ENCODE measurements at regions not wholly inside any gene's neighbourhood (a gene's known extent, or its start where the extent isn't known, plus 50 kb on each side); places are given as distances from the start of the nearest gene placed in this dataset.
A peak's percentile ranks its signal among the peaks of the same experiment; 100 is the strongest.

DNA sequence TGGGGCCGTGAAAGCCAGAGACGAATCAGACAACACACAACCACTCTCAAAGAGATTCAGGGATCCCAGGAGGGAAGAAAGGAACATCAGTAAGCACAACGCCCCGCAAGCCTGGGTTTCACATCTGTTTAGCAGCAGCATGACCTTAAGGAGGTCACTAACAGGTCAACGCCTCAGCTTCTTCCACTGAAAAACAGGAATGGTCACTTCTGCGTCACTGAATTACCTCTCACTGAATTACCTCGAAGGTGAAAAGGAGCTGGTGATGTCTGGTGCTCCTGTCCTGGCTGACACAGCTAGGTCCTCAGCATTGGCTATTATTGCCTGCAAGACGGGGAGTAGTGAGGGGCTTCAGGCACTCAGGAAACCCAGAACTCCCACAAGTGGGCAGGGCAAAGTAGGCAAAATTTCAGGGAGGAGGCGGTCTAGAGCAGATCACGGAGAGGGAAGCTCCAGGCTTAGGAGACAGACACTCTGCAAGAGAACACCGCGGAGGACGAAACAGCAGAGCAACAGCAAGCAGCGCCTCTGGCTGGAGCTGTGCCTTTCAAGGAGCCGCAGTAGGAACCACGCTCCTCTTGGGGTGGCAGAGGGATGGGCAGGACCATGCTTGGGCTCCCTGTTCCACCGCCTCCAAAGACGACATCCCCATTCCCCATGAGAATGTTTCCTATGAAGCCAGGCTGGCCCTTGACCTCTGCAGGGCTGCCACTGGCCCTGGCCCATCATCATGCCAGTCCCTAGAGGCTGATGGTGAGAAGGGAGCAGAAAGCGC, 108.4 kb downstream of the SINHCAF start:
- Mint-ChIP-seq H3K9me3 (0 out of 2 replicates have a peak, but pooled peaks cover 6% of the 10 kb centered on the region), H3K36me3 (no peaks in the 10 kb centered on the region), H3K27ac (no peak overlapping the region), H3K4me3 (no peak overlapping the region), H3K4me1 (peaks cover 53% of the 10 kb centered on the region), H3K27me3 (ENCODE audit: low read depth) (peaks cover 25% of the 10 kb centered on the region)
- CTCF ChIA-PET = interaction anchor here (0.6 to 2.1 kb wide), 9 partner anchors 11 to 366 kb away, joined by 3 to 6 read pairs (median 4); no protein-coding TSS in a partner anchor
- DNase-seq (ENCODE audit: low spot score) = no peak
- TF ChIP-seq CBFB (CRISPR knock-in tag; IDR thresholded peaks at IDR 0.05; ENCODE audit: low read depth) (no peak), SMAD4 (CRISPR knock-in tag; IDR thresholded peaks at IDR 0.05) (no peak), ZNF396 (CRISPR knock-in tag; IDR thresholded peaks at IDR 0.05; ENCODE audit: borderline replicate concordance) (no peak), ETV6 (CRISPR knock-in tag; IDR thresholded peaks at IDR 0.05) (no peak), NR2C2 (CRISPR knock-in tag; IDR thresholded peaks at IDR 0.05) (no peak), JAZF1 (CRISPR knock-in tag; IDR thresholded peaks at IDR 0.05) (no peak)
- TF ChIP-seq, protein P1, sequence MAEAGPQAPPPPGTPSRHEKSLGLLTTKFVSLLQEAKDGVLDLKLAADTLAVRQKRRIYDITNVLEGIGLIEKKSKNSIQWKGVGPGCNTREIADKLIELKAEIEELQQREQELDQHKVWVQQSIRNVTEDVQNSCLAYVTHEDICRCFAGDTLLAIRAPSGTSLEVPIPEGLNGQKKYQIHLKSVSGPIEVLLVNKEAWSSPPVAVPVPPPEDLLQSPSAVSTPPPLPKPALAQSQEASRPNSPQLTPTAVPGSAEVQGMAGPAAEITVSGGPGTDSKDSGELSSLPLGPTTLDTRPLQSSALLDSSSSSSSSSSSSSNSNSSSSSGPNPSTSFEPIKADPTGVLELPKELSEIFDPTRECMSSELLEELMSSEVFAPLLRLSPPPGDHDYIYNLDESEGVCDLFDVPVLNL (CRISPR knock-in tag; IDR thresholded peaks at IDR 0.05; ENCODE audit: borderline replicate concordance, low read depth) = no peak
- TF ChIP-seq, protein P2, sequence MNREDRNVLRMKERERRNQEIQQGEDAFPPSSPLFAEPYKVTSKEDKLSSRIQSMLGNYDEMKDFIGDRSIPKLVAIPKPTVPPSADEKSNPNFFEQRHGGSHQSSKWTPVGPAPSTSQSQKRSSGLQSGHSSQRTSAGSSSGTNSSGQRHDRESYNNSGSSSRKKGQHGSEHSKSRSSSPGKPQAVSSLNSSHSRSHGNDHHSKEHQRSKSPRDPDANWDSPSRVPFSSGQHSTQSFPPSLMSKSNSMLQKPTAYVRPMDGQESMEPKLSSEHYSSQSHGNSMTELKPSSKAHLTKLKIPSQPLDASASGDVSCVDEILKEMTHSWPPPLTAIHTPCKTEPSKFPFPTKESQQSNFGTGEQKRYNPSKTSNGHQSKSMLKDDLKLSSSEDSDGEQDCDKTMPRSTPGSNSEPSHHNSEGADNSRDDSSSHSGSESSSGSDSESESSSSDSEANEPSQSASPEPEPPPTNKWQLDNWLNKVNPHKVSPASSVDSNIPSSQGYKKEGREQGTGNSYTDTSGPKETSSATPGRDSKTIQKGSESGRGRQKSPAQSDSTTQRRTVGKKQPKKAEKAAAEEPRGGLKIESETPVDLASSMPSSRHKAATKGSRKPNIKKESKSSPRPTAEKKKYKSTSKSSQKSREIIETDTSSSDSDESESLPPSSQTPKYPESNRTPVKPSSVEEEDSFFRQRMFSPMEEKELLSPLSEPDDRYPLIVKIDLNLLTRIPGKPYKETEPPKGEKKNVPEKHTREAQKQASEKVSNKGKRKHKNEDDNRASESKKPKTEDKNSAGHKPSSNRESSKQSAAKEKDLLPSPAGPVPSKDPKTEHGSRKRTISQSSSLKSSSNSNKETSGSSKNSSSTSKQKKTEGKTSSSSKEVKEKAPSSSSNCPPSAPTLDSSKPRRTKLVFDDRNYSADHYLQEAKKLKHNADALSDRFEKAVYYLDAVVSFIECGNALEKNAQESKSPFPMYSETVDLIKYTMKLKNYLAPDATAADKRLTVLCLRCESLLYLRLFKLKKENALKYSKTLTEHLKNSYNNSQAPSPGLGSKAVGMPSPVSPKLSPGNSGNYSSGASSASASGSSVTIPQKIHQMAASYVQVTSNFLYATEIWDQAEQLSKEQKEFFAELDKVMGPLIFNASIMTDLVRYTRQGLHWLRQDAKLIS (CRISPR knock-in tag; IDR thresholded peaks at IDR 0.05; ENCODE audit: borderline replicate concordance) = no peak
- TF ChIP-seq, protein P3, sequence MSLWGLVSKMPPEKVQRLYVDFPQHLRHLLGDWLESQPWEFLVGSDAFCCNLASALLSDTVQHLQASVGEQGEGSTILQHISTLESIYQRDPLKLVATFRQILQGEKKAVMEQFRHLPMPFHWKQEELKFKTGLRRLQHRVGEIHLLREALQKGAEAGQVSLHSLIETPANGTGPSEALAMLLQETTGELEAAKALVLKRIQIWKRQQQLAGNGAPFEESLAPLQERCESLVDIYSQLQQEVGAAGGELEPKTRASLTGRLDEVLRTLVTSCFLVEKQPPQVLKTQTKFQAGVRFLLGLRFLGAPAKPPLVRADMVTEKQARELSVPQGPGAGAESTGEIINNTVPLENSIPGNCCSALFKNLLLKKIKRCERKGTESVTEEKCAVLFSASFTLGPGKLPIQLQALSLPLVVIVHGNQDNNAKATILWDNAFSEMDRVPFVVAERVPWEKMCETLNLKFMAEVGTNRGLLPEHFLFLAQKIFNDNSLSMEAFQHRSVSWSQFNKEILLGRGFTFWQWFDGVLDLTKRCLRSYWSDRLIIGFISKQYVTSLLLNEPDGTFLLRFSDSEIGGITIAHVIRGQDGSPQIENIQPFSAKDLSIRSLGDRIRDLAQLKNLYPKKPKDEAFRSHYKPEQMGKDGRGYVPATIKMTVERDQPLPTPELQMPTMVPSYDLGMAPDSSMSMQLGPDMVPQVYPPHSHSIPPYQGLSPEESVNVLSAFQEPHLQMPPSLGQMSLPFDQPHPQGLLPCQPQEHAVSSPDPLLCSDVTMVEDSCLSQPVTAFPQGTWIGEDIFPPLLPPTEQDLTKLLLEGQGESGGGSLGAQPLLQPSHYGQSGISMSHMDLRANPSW (CRISPR knock-in tag; conservative IDR thresholded peaks at IDR 0.05; ENCODE audit: low read depth) = no peak
- peak; percentile 31 for ATAC-seq
- POLR2A ChIA-PET = no interaction called here

DNA sequence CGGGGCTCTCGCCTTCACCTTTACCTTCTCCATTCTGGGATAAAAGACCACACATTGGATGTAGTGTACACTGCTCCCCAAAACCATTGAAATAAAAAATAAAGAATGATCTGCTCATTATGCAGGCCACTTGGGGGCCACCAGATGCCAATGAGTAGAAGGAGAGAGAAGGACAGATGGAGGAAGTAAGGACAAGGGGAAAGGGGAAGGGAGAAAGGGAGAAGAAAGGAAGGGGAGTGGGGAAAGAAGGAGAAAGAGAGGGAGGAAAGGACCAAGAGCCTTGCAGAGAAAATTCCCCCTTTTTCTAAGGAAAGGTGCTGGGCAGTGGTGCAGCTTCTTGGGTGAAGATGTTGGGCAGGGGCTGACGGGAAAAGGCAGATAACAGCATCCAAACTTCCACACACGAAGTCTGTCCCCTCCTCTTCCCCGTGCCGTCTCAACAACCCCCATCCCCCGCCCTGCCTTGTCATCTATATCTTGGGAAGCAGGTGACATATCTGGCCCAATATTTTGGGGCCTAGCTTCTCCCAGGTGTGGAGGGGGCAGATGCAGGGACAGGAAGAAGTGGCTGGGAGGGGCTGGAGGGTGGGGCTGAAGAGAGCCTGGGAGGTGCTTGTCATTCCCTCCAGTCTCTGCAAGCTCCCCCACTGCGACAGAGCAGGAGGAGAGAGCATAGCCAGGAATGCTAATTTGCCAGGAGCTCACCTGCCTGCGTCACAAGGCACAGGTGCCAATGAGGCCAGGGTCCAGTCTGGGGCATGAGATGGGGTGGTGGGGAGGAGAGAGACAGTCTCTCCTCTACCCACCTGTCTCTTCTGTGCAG, 107.5 kb downstream of the SINHCAF start:
- peak; percentile 43 for DNase-seq (ENCODE audit: low spot score)
- no peak overlapping the region for H3K4me3 Mint-ChIP-seq
- peak; percentile 21 for ATAC-seq
- ChIA-PET POLR2A (no interaction called here), CTCF (interaction anchor here (0.6 to 2.1 kb wide), 8 partner anchors 12 to 367 kb away, joined by 3 to 6 read pairs (median 4); no protein-coding TSS in a partner anchor)
- H3K4me1 Mint-ChIP-seq = peaks cover 53% of the 10 kb centered on the region
- H3K9me3 Mint-ChIP-seq = 0 out of 2 replicates have a peak, but pooled peaks cover 6% of the 10 kb centered on the region
- peaks cover 25% of the 10 kb centered on the region for H3K27me3 Mint-ChIP-seq (ENCODE audit: low read depth)
- H3K27ac Mint-ChIP-seq = no peak overlapping the region
- no peaks in the 10 kb centered on the region for H3K36me3 Mint-ChIP-seq
- TF ChIP-seq, protein P4, sequence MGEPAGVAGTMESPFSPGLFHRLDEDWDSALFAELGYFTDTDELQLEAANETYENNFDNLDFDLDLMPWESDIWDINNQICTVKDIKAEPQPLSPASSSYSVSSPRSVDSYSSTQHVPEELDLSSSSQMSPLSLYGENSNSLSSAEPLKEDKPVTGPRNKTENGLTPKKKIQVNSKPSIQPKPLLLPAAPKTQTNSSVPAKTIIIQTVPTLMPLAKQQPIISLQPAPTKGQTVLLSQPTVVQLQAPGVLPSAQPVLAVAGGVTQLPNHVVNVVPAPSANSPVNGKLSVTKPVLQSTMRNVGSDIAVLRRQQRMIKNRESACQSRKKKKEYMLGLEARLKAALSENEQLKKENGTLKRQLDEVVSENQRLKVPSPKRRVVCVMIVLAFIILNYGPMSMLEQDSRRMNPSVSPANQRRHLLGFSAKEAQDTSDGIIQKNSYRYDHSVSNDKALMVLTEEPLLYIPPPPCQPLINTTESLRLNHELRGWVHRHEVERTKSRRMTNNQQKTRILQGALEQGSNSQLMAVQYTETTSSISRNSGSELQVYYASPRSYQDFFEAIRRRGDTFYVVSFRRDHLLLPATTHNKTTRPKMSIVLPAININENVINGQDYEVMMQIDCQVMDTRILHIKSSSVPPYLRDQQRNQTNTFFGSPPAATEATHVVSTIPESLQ (CRISPR knock-in tag; IDR thresholded peaks at IDR 0.05) = no peak
- TF ChIP-seq, protein P3 (CRISPR knock-in tag; conservative IDR thresholded peaks at IDR 0.05; ENCODE audit: low read depth) = no peak
- TF ChIP-seq, protein P5, sequence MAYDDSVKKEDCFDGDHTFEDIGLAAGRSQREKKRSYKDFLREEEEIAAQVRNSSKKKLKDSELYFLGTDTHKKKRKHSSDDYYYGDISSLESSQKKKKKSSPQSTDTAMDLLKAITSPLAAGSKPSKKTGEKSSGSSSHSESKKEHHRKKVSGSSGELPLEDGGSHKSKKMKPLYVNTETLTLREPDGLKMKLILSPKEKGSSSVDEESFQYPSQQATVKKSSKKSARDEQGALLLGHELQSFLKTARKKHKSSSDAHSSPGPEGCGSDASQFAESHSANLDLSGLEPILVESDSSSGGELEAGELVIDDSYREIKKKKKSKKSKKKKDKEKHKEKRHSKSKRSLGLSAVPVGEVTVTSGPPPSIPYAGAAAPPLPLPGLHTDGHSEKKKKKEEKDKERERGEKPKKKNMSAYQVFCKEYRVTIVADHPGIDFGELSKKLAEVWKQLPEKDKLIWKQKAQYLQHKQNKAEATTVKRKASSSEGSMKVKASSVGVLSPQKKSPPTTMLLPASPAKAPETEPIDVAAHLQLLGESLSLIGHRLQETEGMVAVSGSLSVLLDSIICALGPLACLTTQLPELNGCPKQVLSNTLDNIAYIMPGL (CRISPR knock-in tag; IDR thresholded peaks at IDR 0.05) = no peak
- no peak for TF ChIP-seq ELF4 (CRISPR knock-in tag; IDR thresholded peaks at IDR 0.05; ENCODE audit: low read depth)
- no peak for TF ChIP-seq EMX1 (CRISPR knock-in tag; IDR thresholded peaks at IDR 0.05)
- TF ChIP-seq, protein P6, sequence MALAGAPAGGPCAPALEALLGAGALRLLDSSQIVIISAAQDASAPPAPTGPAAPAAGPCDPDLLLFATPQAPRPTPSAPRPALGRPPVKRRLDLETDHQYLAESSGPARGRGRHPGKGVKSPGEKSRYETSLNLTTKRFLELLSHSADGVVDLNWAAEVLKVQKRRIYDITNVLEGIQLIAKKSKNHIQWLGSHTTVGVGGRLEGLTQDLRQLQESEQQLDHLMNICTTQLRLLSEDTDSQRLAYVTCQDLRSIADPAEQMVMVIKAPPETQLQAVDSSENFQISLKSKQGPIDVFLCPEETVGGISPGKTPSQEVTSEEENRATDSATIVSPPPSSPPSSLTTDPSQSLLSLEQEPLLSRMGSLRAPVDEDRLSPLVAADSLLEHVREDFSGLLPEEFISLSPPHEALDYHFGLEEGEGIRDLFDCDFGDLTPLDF (CRISPR knock-in tag; IDR thresholded peaks at IDR 0.05) = no peak
- no peak for TF ChIP-seq MYBL2 (CRISPR knock-in tag; IDR thresholded peaks at IDR 0.05)
